Sigmoid colon (tissue), 4 donors: ENCODE measurements at regions not wholly inside any gene's neighbourhood (a gene's known extent, or its start where the extent isn't known, plus 50 kb on each side); places are given as distances from the start of the nearest gene placed in this dataset.

Source experiments
- EP300 ChIP-seq, 4 donors: sonication (generic); formaldehyde crosslinking; IDR thresholded peaks; one replicate each; pipeline ENCODE4 v1.6.1; 2017; ENCODE audit warnings: antibody characterized with exemption in 4 of 4
- POLR2A ChIP-seq, 2 donors: fragments of 450-650 bp; IDR thresholded peaks; one replicate each; pipeline ENCODE4 v1.6.1; 2016; ENCODE audit warnings: antibody characterized with exemption in 2 of 2, mild to moderate bottlenecking in 2 of 2, moderate library complexity in 2 of 2
- POLR2AphosphoS5 ChIP-seq, 4 donors: sonication (generic); formaldehyde crosslinking; IDR thresholded peaks; one replicate each; pipeline ENCODE4 v1.6.1; 2017; ENCODE audit warnings: antibody characterized with exemption in 4 of 4
- TF ChIP-seq, protein P1 (sequence below), 4 experiments: fragments of 450-650 bp in 3 of 4; fragments of 200-600 bp in 1 of 4; IDR thresholded peaks; one replicate each; pipeline ENCODE4 v1.5.1; 2016 to 2019; ENCODE audit warnings: antibody characterized with exemption in 4 of 4, mild to moderate bottlenecking in 3 of 4, moderate library complexity in 2 of 4

DNA sequence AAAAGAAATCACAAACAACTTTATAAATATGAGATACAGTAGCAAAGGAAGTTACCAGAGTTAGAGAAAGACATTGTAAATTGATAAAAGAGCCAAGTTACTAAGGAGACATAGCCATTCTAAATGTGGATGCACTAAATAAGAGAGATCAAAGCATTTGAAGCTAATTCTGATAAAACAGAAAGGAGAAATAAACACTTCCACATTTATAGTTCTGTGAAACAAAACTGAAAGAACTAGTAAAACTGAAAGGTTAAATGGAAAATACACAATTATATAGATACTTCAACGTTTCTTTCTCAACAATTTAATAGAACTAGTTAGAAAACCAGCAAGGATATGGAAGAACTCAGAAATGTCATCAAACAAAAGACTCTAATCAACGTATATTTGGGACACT is 309.0 kb upstream of the CDH2 start:
- no peak for TF ChIP-seq POLR2AphosphoS5 (IDR thresholded peaks at IDR 0.05)
- TF ChIP-seq, protein P1, sequence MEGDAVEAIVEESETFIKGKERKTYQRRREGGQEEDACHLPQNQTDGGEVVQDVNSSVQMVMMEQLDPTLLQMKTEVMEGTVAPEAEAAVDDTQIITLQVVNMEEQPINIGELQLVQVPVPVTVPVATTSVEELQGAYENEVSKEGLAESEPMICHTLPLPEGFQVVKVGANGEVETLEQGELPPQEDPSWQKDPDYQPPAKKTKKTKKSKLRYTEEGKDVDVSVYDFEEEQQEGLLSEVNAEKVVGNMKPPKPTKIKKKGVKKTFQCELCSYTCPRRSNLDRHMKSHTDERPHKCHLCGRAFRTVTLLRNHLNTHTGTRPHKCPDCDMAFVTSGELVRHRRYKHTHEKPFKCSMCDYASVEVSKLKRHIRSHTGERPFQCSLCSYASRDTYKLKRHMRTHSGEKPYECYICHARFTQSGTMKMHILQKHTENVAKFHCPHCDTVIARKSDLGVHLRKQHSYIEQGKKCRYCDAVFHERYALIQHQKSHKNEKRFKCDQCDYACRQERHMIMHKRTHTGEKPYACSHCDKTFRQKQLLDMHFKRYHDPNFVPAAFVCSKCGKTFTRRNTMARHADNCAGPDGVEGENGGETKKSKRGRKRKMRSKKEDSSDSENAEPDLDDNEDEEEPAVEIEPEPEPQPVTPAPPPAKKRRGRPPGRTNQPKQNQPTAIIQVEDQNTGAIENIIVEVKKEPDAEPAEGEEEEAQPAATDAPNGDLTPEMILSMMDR (IDR thresholded peaks at IDR 0.05), result no peak
- no peak for TF ChIP-seq EP300 (IDR thresholded peaks at IDR 0.05)
- no peak for TF ChIP-seq POLR2A (IDR thresholded peaks at IDR 0.05)
